Vagina (tissue), 2 donors: ENCODE measurements at regions not wholly inside any gene's neighbourhood (a gene's known extent, or its start where the extent isn't known, plus 50 kb on each side); places are given as distances from the start of the nearest gene placed in this dataset.

Experiments used
- DNase-seq, 2 donors: peaks; one replicate each; pipeline ENCODE4 v3.0.0-alpha.2; 2017; ENCODE audit errors: extremely low spot score in 2 of 2
- H3K27ac ChIP-seq: fragments of 200-600 bp; sonication (generic); one replicate; pipeline ENCODE4 v1.5.1; 2019
- H3K27me3 ChIP-seq: fragments of 200-600 bp; sonication (generic); one replicate; pipeline ENCODE4 v1.5.1; 2019
- H3K36me3 ChIP-seq, 2 donors: fragments of 200-600 bp; sonication (generic); one replicate each; pipeline ENCODE4 v1.5.1; 2017 to 2019
- H3K4me1 ChIP-seq: fragments of 200-600 bp; sonication (generic); one replicate; pipeline ENCODE4 v1.5.1; 2019
- H3K4me3 ChIP-seq, 2 donors: fragments of 200-600 bp; sonication (generic); 1 replicate in 1 of 2; 2 replicates in 1 of 2; pipeline ENCODE4 v1.5.1; 2016 to 2019
- H3K9me3 ChIP-seq: fragments of 200-600 bp; sonication (generic); one replicate; pipeline ENCODE4 v1.5.1; 2019
- POLR2A ChIP-seq, 2 donors: fragments of 450-650 bp; IDR thresholded peaks; one replicate each; pipeline ENCODE4 v1.6.1; 2017; ENCODE audit warnings: antibody characterized with exemption in 2 of 2, mild to moderate bottlenecking in 2 of 2, moderate library complexity in 2 of 2
- POLR2AphosphoS5 ChIP-seq, 2 donors: sonication (generic); formaldehyde crosslinking; IDR thresholded peaks; one replicate each; pipeline ENCODE4 v1.9.0; 2017; ENCODE audit warnings: antibody characterized with exemption in 2 of 2, mild to moderate bottlenecking in 2 of 2, low read depth in 1 of 2; ENCODE audit not compliant: insufficient read depth in 1 of 2
- intact Hi-C: fragments of 100-400 bp; cut with DNase I; formaldehyde crosslinking; loops from one replicate; pipeline ENCODE4 v1.15.1; 2023
- TF ChIP-seq, protein P1 (sequence below), 3 experiments: fragments of 450-650 bp in 2 of 3; fragments of 200-600 bp in 1 of 3; sonication (generic) in 1 of 3; IDR thresholded peaks; one replicate each; pipeline ENCODE4 v1.5.1; 2017 to 2019; ENCODE audit warnings: antibody characterized with exemption in 3 of 3, mild to moderate bottlenecking in 2 of 3, moderate library complexity in 2 of 3

DNA sequence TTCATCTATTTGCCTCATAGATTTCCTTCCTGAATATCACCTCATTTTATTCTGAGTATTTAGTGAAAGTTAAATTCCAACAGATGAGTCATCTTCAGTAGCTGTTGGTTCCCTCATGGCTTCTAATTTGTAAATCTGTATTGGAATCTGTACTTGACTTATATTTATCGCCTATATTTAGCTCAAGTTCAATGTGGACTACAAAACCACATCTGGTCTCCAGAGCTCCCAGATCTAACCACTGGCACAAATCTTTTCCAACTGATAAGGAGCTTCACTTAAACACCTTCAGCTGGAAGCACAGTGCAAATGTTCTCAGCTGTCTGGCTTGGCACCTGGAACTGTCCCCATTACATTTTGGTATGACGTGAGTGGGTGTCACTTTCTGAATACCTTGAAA, 82.8 kb upstream of the DSEL start:
- no peak for TF ChIP-seq POLR2AphosphoS5 (IDR thresholded peaks at IDR 0.05; ENCODE audit: insufficient read depth in 1 of 2, low read depth in 1 of 2)
- no peak for TF ChIP-seq POLR2A (IDR thresholded peaks at IDR 0.05)
- TF ChIP-seq, protein P1, sequence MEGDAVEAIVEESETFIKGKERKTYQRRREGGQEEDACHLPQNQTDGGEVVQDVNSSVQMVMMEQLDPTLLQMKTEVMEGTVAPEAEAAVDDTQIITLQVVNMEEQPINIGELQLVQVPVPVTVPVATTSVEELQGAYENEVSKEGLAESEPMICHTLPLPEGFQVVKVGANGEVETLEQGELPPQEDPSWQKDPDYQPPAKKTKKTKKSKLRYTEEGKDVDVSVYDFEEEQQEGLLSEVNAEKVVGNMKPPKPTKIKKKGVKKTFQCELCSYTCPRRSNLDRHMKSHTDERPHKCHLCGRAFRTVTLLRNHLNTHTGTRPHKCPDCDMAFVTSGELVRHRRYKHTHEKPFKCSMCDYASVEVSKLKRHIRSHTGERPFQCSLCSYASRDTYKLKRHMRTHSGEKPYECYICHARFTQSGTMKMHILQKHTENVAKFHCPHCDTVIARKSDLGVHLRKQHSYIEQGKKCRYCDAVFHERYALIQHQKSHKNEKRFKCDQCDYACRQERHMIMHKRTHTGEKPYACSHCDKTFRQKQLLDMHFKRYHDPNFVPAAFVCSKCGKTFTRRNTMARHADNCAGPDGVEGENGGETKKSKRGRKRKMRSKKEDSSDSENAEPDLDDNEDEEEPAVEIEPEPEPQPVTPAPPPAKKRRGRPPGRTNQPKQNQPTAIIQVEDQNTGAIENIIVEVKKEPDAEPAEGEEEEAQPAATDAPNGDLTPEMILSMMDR (IDR thresholded peaks at IDR 0.05) = no peak
- Histone ChIP-seq H3K36me3 (no peaks in the 10 kb centered on the region), H3K27ac (no peak overlapping the region), H3K4me1 (no peaks in the 10 kb centered on the region), H3K4me3 (no peak overlapping the region), H3K9me3 (no peaks in the 10 kb centered on the region), H3K27me3 (no peaks in the 10 kb centered on the region)
- intact Hi-C loops = no loop called here
- DNase-seq = no peak

DNA sequence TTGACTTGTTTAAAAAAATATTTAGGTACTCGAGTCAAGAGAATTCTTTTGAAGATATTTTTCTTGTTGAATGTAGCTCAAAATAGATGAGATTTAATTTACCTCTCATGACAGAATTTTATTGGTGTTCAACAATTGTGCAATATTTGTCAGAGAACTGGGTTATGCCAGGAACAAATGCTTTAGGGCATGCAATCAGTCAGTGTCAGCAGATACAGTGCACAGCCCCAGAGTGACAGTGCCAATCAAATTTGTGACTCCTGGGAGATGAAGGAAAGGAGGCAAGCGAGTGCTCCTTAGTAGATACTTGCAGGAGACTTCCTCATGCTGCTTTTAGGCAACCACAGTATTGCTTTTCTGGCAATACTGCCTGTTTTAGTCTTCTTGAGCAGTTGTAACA, 81.2 kb upstream of the DSEL start:
- H3K4me3 ChIP-seq = no peak overlapping the region
- H3K36me3 ChIP-seq = no peaks in the 10 kb centered on the region
- DNase-seq = no peak
- no peaks in the 10 kb centered on the region for H3K4me1 ChIP-seq
- TF ChIP-seq, protein P1 (IDR thresholded peaks at IDR 0.05) = no peak
- TF ChIP-seq POLR2A (IDR thresholded peaks at IDR 0.05) (no peak), POLR2AphosphoS5 (IDR thresholded peaks at IDR 0.05; ENCODE audit: insufficient read depth in 1 of 2, low read depth in 1 of 2) (no peak)
- intact Hi-C loops = no loop called here
- H3K9me3 ChIP-seq = no peaks in the 10 kb centered on the region
- H3K27me3 ChIP-seq = no peaks in the 10 kb centered on the region
- no peak overlapping the region for H3K27ac ChIP-seq

DNA sequence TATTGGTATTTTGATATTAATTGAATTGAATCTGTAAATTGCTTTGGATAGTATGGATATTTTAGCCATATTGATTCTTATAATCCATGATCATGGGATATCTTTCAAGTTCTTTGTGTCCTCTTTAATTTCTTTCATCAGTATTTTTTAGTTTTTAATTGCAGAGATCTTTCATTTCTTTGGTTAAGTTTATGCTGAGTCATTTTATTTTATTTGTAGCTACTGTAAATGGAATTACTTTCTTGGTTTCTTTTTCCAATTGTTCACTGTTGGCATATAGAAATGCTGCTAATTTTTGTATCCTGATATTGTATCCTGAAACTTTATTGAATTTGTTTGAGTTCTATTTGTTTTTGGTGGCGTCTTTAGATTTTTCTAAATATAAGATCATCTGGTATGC, 79.5 kb upstream of the DSEL start:
- H3K9me3 ChIP-seq = no peaks in the 10 kb centered on the region
- H3K27me3 ChIP-seq = no peaks in the 10 kb centered on the region
- no peak for DNase-seq
- H3K4me1 ChIP-seq = no peaks in the 10 kb centered on the region
- intact Hi-C loops = no loop called here
- no peak overlapping the region for H3K4me3 ChIP-seq
- no peaks in the 10 kb centered on the region for H3K36me3 ChIP-seq
- TF ChIP-seq, protein P1 (IDR thresholded peaks at IDR 0.05) = no peak
- no peak for TF ChIP-seq POLR2AphosphoS5 (IDR thresholded peaks at IDR 0.05; ENCODE audit: insufficient read depth in 1 of 2, low read depth in 1 of 2)
- TF ChIP-seq POLR2A (IDR thresholded peaks at IDR 0.05) = no peak
- no peak overlapping the region for H3K27ac ChIP-seq

DNA sequence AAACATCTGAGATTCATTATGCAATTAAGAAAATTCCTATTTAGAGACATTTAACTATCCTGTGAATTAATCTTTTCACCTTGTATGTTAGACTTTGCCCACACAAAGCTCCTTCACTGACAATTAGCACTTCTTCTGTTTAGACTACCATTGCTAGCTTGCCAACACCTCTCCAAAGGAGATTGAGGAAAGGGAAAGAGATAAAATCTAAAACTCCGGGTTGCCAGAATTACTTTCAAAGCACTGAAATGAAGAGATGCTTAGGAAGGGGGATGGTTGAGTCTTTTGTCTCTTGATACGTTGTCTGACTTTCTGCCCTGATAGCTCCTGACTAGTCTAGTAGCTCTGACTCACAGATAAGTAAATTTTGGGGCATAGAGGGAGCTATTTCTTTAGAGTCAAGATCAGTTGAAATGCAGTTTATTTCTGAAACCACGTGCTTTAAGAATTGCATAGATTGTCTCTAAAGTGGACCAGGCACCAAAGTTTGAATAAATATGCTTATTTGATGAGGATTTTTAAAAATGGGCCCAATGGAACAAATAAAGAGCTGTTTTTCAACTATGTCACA, 74.1 kb upstream of the DSEL start:
- Histone ChIP-seq H3K9me3 (no peaks in the 10 kb centered on the region), H3K27ac (no peak overlapping the region), H3K4me3 (no peak overlapping the region), H3K4me1 (no peaks in the 10 kb centered on the region), H3K36me3 (no peaks in the 10 kb centered on the region), H3K27me3 (no peaks in the 10 kb centered on the region)
- intact Hi-C loops = no loop called here
- TF ChIP-seq POLR2A (IDR thresholded peaks at IDR 0.05) = no peak
- TF ChIP-seq POLR2AphosphoS5 (IDR thresholded peaks at IDR 0.05; ENCODE audit: insufficient read depth in 1 of 2, low read depth in 1 of 2) = no peak
- TF ChIP-seq, protein P1 (IDR thresholded peaks at IDR 0.05) = no peak
- DNase-seq = no peak

DNA sequence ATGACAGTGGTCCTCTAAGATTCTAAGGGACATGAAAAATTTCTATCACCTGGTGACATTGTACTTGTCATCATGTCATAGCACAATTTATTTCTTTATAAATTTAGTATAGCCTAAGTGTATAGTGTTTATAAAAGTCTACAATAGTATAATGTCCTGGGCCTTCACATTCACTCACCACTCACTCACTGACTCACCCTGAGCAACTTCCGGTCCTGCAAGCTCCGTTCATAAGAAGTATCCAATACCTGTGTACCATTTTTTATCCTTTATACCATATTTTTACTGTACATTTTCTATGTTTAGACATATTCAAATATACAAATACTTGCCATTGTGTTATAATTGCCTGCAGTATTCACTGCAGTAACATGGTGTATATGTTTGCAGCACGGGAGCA, 72.8 kb upstream of the DSEL start:
- Histone ChIP-seq H3K9me3 (no peaks in the 10 kb centered on the region), H3K27me3 (no peaks in the 10 kb centered on the region), H3K4me3 (no peak overlapping the region), H3K36me3 (no peaks in the 10 kb centered on the region), H3K27ac (no peak overlapping the region), H3K4me1 (no peaks in the 10 kb centered on the region)
- no peak for DNase-seq
- TF ChIP-seq, protein P1 (IDR thresholded peaks at IDR 0.05) = no peak
- TF ChIP-seq POLR2AphosphoS5 (IDR thresholded peaks at IDR 0.05; ENCODE audit: insufficient read depth in 1 of 2, low read depth in 1 of 2) = no peak
- TF ChIP-seq POLR2A (IDR thresholded peaks at IDR 0.05) = no peak
- intact Hi-C loops = no loop called here
